HG02938 (cell line): ENCODE measurements at regions not wholly inside any gene's neighbourhood (a gene's known extent, or its start where the extent isn't known, plus 50 kb on each side); places are given as distances from the start of the nearest gene placed in this dataset.
A peak's percentile ranks its signal among the peaks of the same experiment; 100 is the strongest.
"Not testable (repeated sequence)": the region's sequence is repeated elsewhere in the genome, so short reads cannot be mapped to it uniquely, and the experiment has no call there.

Source experiments
- ATAC-seq: cut with Tn5 transposase; IDR thresholded peaks from one replicate; pipeline ENCODE4 v1.9.1; 2021; ENCODE audit warnings: mild to moderate bottlenecking, moderate library complexity; ENCODE audit not compliant: unreplicated experiment

GRCh38 chr1:229161740-229162139 is 109.2 kb upstream of the RAB4A start:
- ATAC-seq, result no peak

GRCh38 chr1:229162825-229163515 is 107.9 kb upstream of the RAB4A start:
- no peak for ATAC-seq

GRCh38 chr1:229164348-229164747 is 106.6 kb upstream of the RAB4A start:
- ATAC-seq, result no peak

- no peak for ATAC-seq
Measured at GRCh38 chr1:229164836-229165735, 105.8 kb upstream of the RAB4A start.

- ATAC-seq, result no peak
Measured at GRCh38 chr1:229167318-229167717, 103.6 kb upstream of the RAB4A start.

- ATAC-seq, result no peak
Measured at GRCh38 chr1:229169399-229169798, 101.5 kb upstream of the RAB4A start.

GRCh38 chr1:229170274-229170673 is 100.6 kb upstream of the RAB4A start:
- ATAC-seq, result no peak

- no peak for ATAC-seq
Measured at GRCh38 chr1:229170778-229171505, 100.0 kb upstream of the RAB4A start.

GRCh38 chr1:229171934-229172333 is 99.0 kb upstream of the RAB4A start:
- ATAC-seq, result no peak

GRCh38 chr1:229173491-229174476 is 97.1 kb upstream of the RAB4A start:
- ATAC-seq, result not testable (repeated sequence)

GRCh38 chr1:229175297-229175696 is 95.6 kb upstream of the RAB4A start:
- not testable (repeated sequence) for ATAC-seq

GRCh38 chr1:229176457-229176856 is 94.5 kb upstream of the RAB4A start:
- not testable (repeated sequence) for ATAC-seq

GRCh38 chr1:229180161-229180560 is 90.8 kb upstream of the RAB4A start:
- ATAC-seq, result no peak

- ATAC-seq, result no peak
Measured at GRCh38 chr1:229181419-229181818, 89.5 kb upstream of the RAB4A start.

GRCh38 chr1:229183588-229183987 is 87.3 kb upstream of the RAB4A start:
- no peak for ATAC-seq

GRCh38 chr1:229184066-229184465 is 86.8 kb upstream of the RAB4A start:
- ATAC-seq, result no peak

- ATAC-seq, result no peak
Measured at GRCh38 chr1:229185963-229186362, 84.9 kb upstream of the RAB4A start.

- peak; percentile 88 for ATAC-seq
Measured at GRCh38 chr1:229186373-229187056, 84.4 kb upstream of the RAB4A start.

GRCh38 chr1:229190057-229190575 is 80.8 kb upstream of the RAB4A start:
- ATAC-seq, result no peak
